Left ventricle myocardium inferior (tissue), 1 donor: ENCODE measurements at regions not wholly inside any gene's neighbourhood (a gene's known extent, or its start where the extent isn't known, plus 50 kb on each side); places are given as distances from the start of the nearest gene placed in this dataset.

Source experiments
- DNase-seq: peaks from one replicate; pipeline ENCODE4 v3.0.0-alpha.2; 2020
- H3K27ac ChIP-seq: fragments of 200-600 bp; replicated peaks from 2 replicates; pipeline ENCODE4 v1.8.0; 2021
- H3K27me3 ChIP-seq: fragments of 200-600 bp; 2 replicates; pipeline ENCODE4 v1.8.0; 2021; ENCODE audit warnings: low read depth
- H3K36me3 ChIP-seq: fragments of 200-600 bp; 2 replicates; pipeline ENCODE4 v1.8.0; 2021
- H3K4me1 ChIP-seq: fragments of 200-600 bp; 2 replicates; pipeline ENCODE4 v1.8.0; 2021
- H3K4me3 ChIP-seq: fragments of 200-600 bp; 2 replicates; pipeline ENCODE4 v1.8.0; 2021; ENCODE audit warnings: mild to moderate bottlenecking, moderate library complexity
- H3K9me3 ChIP-seq: fragments of 200-600 bp; replicated peaks from 2 replicates; pipeline ENCODE4 v1.8.0; 2021
- intact Hi-C: fragments of 100-400 bp; cut with micrococcal nuclease; formaldehyde crosslinking; loops from one replicate; pipeline ENCODE4 v1.11.0; 2022
- TF ChIP-seq, protein P1 (sequence below): fragments of 200-600 bp; IDR thresholded peaks from 2 replicates; pipeline ENCODE4 v1.8.0; 2021; ENCODE audit warnings: antibody characterized with exemption, mild to moderate bottlenecking, borderline replicate concordance
- donor health status: DM: no; HTN: yes; CAD: no; lungs with severe emphysema.

DNA sequence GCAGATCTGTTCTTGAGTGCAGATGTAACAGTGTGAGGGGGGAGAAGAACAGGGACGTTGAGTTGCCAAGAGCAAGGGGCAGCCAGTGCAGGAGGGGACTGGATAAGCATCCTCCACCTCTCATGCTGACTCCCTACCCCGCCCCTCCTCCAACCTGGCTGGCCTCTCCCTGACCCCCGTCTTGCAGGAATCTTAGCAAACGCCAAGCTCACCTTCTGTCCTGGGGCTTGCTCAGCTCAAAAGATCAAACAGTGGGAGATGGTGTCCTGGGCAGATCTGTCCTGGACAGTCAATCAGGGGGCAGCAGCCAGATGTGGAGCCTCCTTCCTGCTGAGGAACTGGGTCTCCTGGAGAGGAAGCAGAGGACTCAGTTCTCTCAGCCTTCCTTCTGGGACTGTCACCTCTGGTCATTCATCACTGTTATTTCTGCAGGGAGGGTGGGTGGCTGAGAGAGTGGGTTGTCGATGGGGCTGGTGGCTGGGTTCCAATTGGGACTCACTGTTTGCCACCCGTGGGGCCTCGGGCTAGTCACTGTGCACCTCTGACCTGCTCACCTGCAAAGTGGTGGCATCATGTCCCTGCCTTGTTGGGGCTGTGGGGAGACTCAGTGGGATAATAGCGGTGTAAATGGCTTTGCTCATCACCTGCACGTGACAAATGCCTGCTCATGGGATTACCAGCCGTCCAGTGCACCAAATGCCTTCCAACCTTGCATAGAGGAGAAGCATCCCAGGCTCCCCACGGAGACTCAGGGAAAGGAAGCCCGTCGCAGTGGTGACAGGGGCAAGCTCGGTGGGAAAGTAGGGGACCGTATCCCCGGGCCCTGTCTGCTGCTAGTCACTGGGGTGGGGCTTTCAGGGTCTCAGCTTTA, 154.4 kb downstream of the PTPRU start:
- intact Hi-C loops, result no loop called here
- H3K27ac ChIP-seq, result no peak overlapping the region
- H3K9me3 ChIP-seq, result no peaks in the 10 kb centered on the region
- H3K4me1 ChIP-seq, result no peaks in the 10 kb centered on the region
- no peak for DNase-seq
- H3K27me3 ChIP-seq, result peaks cover 69% of the 10 kb centered on the region
- TF ChIP-seq, protein P1, sequence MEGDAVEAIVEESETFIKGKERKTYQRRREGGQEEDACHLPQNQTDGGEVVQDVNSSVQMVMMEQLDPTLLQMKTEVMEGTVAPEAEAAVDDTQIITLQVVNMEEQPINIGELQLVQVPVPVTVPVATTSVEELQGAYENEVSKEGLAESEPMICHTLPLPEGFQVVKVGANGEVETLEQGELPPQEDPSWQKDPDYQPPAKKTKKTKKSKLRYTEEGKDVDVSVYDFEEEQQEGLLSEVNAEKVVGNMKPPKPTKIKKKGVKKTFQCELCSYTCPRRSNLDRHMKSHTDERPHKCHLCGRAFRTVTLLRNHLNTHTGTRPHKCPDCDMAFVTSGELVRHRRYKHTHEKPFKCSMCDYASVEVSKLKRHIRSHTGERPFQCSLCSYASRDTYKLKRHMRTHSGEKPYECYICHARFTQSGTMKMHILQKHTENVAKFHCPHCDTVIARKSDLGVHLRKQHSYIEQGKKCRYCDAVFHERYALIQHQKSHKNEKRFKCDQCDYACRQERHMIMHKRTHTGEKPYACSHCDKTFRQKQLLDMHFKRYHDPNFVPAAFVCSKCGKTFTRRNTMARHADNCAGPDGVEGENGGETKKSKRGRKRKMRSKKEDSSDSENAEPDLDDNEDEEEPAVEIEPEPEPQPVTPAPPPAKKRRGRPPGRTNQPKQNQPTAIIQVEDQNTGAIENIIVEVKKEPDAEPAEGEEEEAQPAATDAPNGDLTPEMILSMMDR, result no peak
- H3K4me3 ChIP-seq, result no peak overlapping the region
- H3K36me3 ChIP-seq, result no peaks in the 10 kb centered on the region

DNA sequence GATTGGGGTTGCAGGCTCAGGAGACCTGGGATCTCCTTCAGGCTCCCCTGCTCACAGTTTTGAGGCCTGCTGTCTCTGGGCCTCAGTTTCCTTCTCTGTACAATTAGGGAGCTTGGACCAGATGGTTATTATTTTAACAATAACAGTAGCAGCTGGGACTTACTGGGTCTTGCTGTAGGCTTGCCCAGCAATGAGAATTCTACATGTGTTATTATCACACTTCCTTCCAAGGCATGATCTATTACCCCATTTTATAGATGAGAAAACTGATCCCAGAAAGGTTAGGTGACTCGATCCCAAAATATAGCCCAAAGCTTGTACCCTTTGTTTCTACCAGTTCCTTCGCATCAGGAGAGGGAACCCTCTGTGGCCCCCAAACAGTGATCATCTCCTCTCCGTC, 153.8 kb downstream of the PTPRU start:
- TF ChIP-seq, protein P1, result no peak
- Histone ChIP-seq H3K27ac (no peak overlapping the region), H3K4me1 (no peaks in the 10 kb centered on the region), H3K36me3 (no peaks in the 10 kb centered on the region), H3K27me3 (peaks cover 76% of the 10 kb centered on the region), H3K4me3 (no peak overlapping the region), H3K9me3 (no peaks in the 10 kb centered on the region)
- intact Hi-C loops, result no loop called here
- no peak for DNase-seq

DNA sequence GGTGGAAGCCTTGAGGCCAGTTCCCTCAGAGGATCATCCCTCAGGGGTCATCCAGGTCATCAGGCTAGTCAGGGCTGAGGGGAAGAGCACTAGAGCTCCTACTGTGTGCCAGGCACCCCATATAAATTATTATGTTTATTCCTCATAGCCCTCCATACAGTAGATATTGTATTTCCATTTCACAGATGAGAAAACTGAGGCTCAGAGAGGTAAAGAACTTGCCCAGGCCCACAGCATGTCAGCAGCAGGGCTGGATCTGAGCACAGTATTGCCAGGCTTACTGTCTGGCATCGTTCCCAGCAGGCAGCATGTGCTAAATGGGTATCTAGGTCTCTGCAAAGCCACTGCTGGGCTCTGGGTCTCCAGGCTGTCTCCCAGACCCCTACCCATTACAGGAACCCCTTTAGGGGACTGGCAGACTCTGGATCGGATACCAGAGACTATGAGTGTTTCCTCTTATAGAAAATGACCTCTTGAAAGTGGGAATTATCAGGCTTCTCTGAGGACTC, 153.3 kb downstream of the PTPRU start:
- H3K4me3 ChIP-seq, result no peak overlapping the region
- TF ChIP-seq, protein P1, result no peak
- no peak for DNase-seq
- H3K27me3 ChIP-seq, result peaks cover 81% of the 10 kb centered on the region
- intact Hi-C loops, result no loop called here
- H3K9me3 ChIP-seq, result no peaks in the 10 kb centered on the region
- no peaks in the 10 kb centered on the region for H3K4me1 ChIP-seq
- no peaks in the 10 kb centered on the region for H3K36me3 ChIP-seq
- no peak overlapping the region for H3K27ac ChIP-seq

DNA sequence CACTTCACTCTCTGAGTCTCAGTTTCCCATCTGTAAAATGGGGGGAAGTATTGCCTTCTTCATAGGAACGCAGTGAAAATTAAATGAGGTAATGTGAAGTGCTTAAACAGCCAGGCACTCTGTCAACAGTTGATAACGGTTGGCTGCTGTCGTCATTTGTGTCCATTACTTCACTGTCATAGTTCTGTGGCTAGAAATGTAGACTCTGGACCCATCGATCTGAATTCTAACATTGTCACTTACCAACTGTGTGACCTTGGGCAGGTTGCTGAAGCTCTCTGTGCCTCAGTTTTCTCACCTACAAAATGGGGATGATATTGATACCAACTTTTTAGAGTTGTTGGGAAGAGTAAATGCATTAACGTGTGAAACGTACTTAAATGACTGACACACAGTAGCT, 152.6 kb downstream of the PTPRU start:
- H3K4me3 ChIP-seq, result no peak overlapping the region
- peaks cover 88% of the 10 kb centered on the region for H3K27me3 ChIP-seq
- TF ChIP-seq, protein P1, result no peak
- H3K27ac ChIP-seq, result no peak overlapping the region
- intact Hi-C loops, result no loop called here
- H3K9me3 ChIP-seq, result no peaks in the 10 kb centered on the region
- DNase-seq, result no peak
- no peaks in the 10 kb centered on the region for H3K4me1 ChIP-seq
- no peaks in the 10 kb centered on the region for H3K36me3 ChIP-seq

DNA sequence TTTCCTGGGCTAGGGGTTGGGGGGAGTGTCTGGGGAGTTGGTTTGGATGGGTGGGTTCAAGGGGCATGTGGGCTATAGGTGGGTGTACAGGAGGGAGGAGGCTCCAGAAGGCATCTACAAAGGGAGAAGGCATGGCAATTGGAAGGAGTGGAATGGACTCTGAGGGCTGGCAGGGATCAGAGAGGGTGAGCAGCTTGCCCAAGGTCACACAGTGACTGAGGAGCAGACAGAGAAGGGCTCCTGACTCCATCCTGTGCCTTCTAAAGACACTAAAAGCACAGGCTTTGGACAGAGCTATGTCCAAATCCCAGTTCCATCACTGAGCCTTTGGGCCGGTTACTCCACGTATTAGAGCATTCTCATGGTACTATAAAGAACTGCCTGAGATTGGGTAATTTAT, 151.8 kb downstream of the PTPRU start:
- no peak overlapping the region for H3K4me3 ChIP-seq
- no peak for DNase-seq
- no peaks in the 10 kb centered on the region for H3K9me3 ChIP-seq
- no peaks in the 10 kb centered on the region for H3K36me3 ChIP-seq
- no peak overlapping the region for H3K27ac ChIP-seq
- H3K27me3 ChIP-seq, result peaks cover 95% of the 10 kb centered on the region
- no peaks in the 10 kb centered on the region for H3K4me1 ChIP-seq
- TF ChIP-seq, protein P1, result no peak
- intact Hi-C loops, result no loop called here
